ENCODE measurements at regions not wholly inside any gene's neighbourhood (a gene's known extent, or its start where the extent isn't known, plus 50 kb on each side); places are given as distances from the start of the nearest gene placed in this dataset.

- H3K27ac ChIP-seq: no peak overlapping the region
- intact Hi-C loops (cut with DNase I): no loop called here
- H3K4me3 ChIP-seq: no peak overlapping the region
- H3K4me1 ChIP-seq: no peaks in the 10 kb centered on the region
- peaks cover 0 to 39% of the 10 kb centered on the region in 2 donors for H3K27me3 ChIP-seq
- H3K36me3 ChIP-seq: no peaks in the 10 kb centered on the region
- DNase-seq: no peak
- H3K9me3 ChIP-seq: no peaks in the 10 kb centered on the region
- TF ChIP-seq CTCF (IDR thresholded peaks at IDR 0.05): no peak
- ATAC-seq: no peak
Measured at GRCh38 chr20:48563191-48563870, 264.5 kb downstream of the PREX1 start.

GRCh38 chr20:48562586-48563116 lies 265.1 kb downstream of the PREX1 start:
- no peaks in the 10 kb centered on the region for H3K36me3 ChIP-seq
- no peak for TF ChIP-seq CTCF (IDR thresholded peaks at IDR 0.05)

GRCh38 chr20:48558906-48559305 lies 268.9 kb downstream of the PREX1 start:
- Histone ChIP-seq H3K36me3 (no peaks in the 10 kb centered on the region), H3K4me3 (no peak overlapping the region), H3K27me3 (peaks cover 0 to 24% of the 10 kb centered on the region in 2 donors), H3K9me3 (no peaks in the 10 kb centered on the region), H3K27ac (no peak overlapping the region), H3K4me1 (no peaks in the 10 kb centered on the region)
- TF ChIP-seq CTCF (IDR thresholded peaks at IDR 0.05): no peak
- ATAC-seq (no peak), DNase-seq (no peak)
- intact Hi-C loops (cut with DNase I): no loop called here

More at GRCh38 chr20:48562586-48563116, 265.1 kb downstream of the PREX1 start:
- no peak overlapping the region for H3K27ac ChIP-seq
- no peak overlapping the region for H3K4me3 ChIP-seq
- intact Hi-C loops (cut with DNase I): no loop called here
- H3K27me3 ChIP-seq: peaks cover 0 to 38% of the 10 kb centered on the region in 2 donors
- no peaks in the 10 kb centered on the region for H3K9me3 ChIP-seq
- DNase-seq (no peak), ATAC-seq (no peak)
- H3K4me1 ChIP-seq: no peaks in the 10 kb centered on the region

- DNase-seq (no peak), ATAC-seq (no peak)
- H3K27me3 ChIP-seq: peaks cover 0 to 34% of the 10 kb centered on the region in 2 donors
- H3K4me3 ChIP-seq: no peak overlapping the region
- H3K9me3 ChIP-seq: no peaks in the 10 kb centered on the region
- H3K4me1 ChIP-seq: no peaks in the 10 kb centered on the region
- intact Hi-C loops (cut with DNase I): no loop called here
- no peak for TF ChIP-seq CTCF (IDR thresholded peaks at IDR 0.05)
- H3K27ac ChIP-seq: no peak overlapping the region
- no peaks in the 10 kb centered on the region for H3K36me3 ChIP-seq
Measured at GRCh38 chr20:48557380-48557779, 270.4 kb downstream of the PREX1 start.

GRCh38 chr20:48556956-48557355 lies 270.8 kb downstream of the PREX1 start:
- ATAC-seq: no peak
- no peak for DNase-seq
- Histone ChIP-seq H3K9me3 (no peaks in the 10 kb centered on the region), H3K4me1 (no peaks in the 10 kb centered on the region), H3K27me3 (peaks cover 0 to 30% of the 10 kb centered on the region in 2 donors), H3K4me3 (no peak overlapping the region), H3K36me3 (no peaks in the 10 kb centered on the region), H3K27ac (no peak overlapping the region)
- TF ChIP-seq CTCF (IDR thresholded peaks at IDR 0.05): no peak
- intact Hi-C loops (cut with DNase I): no loop called here
